Gastroesophageal sphincter (tissue), 3 donors: ENCODE measurements at regions not wholly inside any gene's neighbourhood (a gene's known extent, or its start where the extent isn't known, plus 50 kb on each side); places are given as distances from the start of the nearest gene placed in this dataset.

Experiments used
- POLR2A ChIP-seq, 2 donors: fragments of 450-650 bp; IDR thresholded peaks; one replicate each; pipeline ENCODE4 v1.6.1; 2017; ENCODE audit warnings: antibody characterized with exemption in 2 of 2, mild to moderate bottlenecking in 2 of 2, moderate library complexity in 1 of 2
- TF ChIP-seq, protein P1 (sequence below), 4 experiments: fragments of 200-600 bp in 2 of 4; fragments of 450-650 bp in 2 of 4; sonication (generic) in 1 of 4; IDR thresholded peaks; one replicate each; pipeline ENCODE4 v1.5.1; 2017 to 2019; ENCODE audit warnings: antibody characterized with exemption in 4 of 4, mild to moderate bottlenecking in 2 of 4, moderate library complexity in 2 of 4

DNA sequence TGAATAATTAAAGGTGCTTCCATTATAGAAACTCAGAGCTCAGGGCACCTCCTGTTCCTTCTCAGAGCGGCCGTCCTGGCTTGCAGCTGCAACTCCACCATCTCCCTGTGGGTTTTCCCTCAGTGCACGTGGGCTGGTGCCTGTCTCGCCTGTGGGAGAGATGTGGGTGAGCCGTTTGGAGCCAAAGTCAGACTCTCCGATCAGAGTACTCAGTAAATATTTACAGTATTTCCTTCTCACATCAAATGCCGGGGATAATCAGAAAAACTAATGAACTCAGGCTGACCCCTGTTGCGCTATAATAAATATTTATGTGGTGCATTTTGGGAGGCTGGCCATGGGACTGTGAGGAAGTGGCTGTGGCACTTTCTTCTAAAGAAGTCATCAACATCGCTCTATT lies 155.8 kb upstream of the HABP2 start:
- TF ChIP-seq, protein P1, sequence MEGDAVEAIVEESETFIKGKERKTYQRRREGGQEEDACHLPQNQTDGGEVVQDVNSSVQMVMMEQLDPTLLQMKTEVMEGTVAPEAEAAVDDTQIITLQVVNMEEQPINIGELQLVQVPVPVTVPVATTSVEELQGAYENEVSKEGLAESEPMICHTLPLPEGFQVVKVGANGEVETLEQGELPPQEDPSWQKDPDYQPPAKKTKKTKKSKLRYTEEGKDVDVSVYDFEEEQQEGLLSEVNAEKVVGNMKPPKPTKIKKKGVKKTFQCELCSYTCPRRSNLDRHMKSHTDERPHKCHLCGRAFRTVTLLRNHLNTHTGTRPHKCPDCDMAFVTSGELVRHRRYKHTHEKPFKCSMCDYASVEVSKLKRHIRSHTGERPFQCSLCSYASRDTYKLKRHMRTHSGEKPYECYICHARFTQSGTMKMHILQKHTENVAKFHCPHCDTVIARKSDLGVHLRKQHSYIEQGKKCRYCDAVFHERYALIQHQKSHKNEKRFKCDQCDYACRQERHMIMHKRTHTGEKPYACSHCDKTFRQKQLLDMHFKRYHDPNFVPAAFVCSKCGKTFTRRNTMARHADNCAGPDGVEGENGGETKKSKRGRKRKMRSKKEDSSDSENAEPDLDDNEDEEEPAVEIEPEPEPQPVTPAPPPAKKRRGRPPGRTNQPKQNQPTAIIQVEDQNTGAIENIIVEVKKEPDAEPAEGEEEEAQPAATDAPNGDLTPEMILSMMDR (IDR thresholded peaks at IDR 0.05): no peak
- TF ChIP-seq POLR2A (IDR thresholded peaks at IDR 0.05): no peak
